HG03196 (cell line): ENCODE measurements at regions not wholly inside any gene's neighbourhood (a gene's known extent, or its start where the extent isn't known, plus 50 kb on each side); places are given as distances from the start of the nearest gene placed in this dataset.
"Not testable (repeated sequence)": the region's sequence is repeated elsewhere in the genome, so short reads cannot be mapped to it uniquely, and the experiment has no call there.

Experiments used
- ATAC-seq: cut with Tn5 transposase; IDR thresholded peaks from one replicate; pipeline ENCODE4 v1.9.1; 2021; ENCODE audit not compliant: unreplicated experiment

DNA sequence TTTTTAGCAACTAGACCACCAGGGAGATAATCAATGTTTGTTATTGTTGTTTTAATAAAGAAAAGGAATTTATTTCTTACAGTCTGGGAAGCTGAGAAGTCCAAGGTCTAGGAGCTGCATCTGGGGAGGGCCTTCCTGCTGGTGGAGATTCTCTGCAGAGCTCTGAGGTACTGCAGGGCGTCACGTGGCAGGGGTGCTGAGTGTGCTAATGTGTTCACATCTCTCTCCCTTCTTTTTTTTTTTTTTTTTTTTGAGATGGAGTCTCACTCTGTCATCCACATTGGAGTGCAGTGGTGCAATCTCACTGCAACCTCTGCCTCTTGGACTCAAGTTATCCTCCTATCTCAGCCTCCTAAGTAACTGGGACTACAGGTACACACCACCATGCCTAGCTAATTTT lies 150.9 kb upstream of the TRIM24 start:
- ATAC-seq, result no peak

DNA sequence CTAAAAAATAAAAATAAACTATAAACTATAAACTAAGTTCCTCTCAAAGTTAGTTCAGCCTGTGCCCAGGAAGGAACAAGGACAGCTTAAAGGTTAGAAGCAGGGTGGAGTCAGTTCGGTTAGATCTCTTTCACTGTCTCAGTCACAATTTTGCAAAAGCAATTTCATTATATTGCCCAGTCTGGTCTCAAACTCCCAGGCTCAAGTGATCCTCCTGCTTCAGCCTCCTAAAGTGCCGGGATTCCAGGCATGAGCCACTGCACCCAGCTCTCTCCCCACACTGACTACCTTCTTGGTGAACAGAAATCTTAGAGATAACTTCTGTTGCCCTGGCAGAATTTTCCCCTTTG lies 146.3 kb upstream of the TRIM24 start:
- no peak for ATAC-seq

DNA sequence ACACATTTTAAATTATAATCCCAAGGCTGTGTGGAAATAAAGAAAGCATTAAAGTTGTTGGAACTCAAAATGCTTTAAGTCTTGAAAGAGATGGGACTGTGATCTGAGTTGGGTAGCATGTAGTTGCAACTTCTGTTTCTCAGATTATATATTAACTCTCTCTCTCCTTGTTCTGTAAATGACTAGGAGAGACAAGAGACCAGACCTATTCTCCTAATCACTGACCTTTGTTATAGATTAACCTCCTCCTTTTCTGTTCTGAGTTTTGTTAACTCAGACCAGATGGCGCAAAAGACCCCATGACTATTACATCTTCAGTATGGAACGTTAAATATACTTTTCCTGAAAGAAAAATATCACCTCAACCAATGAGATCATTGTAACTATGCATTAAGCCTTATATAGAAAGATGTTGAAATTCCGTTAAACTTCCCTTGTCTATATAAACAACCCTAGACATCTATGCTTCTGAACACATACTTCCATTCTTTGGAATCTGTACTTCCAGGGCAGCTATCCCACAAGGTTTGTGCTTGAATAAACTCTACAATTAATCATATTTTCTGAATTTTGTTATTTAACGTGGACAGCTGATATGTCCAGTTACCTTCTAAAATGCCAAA lies 143.5 kb upstream of the TRIM24 start:
- ATAC-seq, result peak; percentile 99

DNA sequence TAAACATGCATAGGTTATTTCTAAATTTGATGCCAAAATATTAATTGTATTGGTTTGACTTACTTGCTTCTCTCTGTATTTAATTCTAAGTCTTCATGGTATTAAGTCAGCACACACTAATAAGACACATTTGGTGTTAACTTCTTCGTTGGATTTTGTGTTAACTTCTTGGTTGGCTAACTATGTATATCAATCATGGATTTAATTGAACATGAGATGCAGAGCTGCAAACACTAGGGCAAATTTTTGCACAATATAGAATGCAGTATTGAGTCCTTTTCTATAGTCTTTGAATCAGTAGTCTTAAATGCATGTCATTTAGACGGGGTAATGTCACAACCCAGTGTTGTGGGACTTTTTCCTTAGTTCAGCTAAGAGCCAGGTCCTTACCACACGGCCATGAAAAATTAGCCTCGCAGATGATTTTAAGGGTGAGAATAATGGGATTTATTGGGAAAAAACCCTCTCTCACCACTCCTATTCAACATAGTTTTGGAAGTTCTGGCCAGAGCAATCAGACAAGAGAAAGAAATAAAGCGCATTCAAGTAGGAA lies 142.9 kb upstream of the TRIM24 start:
- ATAC-seq, result no peak

DNA sequence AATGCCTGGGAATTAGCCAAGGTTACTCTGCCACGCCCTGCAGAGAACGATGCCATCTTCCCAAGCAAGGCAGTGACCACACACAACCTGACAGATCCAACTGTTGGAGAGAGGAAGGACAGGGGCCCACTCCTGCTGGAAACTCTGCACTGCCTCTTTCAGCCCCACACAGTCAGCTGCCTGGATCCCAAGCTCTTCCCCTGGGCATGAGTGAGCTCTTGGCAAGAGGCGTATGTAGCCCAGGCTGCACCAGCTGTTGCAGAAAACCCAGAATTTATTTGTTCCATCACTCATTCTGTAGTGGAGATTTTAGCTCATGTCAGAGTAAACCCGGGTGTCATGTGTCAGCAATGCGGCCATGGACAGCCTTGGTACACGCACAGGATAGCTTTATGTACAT lies 135.1 kb upstream of the TRIM24 start:
- no peak for ATAC-seq

DNA sequence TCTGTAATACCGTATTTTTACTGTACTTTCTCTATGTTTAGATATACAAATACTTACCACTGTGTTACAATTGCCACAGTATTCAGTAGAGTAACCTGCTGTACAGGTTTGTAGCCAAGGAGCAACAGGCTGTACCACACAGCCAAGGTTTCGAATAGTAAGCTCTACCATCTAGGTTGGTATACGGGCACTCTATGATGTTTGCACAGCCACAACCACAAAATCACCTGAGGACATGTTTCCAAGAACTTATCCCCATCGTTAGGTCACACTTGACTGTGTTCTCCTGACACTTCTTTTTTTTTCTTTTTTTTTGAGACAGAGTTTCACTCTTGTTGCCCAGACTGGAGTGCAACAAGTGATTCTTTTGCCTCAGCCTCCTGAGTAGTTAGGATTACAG lies 134.6 kb upstream of the TRIM24 start:
- ATAC-seq, result no peak

DNA sequence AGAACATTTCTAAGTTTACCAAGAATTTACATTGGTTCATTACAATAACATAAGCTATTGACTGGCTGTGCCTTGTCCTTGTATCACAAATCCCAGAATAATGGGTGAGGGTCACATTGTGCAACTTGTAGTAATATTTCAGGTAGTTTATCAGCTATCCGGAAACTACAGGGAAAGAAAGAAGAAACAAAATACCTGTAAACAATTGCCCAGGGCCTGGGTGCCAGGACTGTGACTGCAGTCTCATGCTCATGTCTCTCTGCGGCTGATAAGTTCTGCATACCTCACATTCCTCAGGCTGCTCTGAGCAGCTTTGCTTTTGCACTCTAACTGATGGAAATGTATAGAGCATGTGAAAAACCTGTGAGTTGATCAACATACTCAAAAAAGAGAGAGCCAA lies 131.8 kb upstream of the TRIM24 start:
- no peak for ATAC-seq

DNA sequence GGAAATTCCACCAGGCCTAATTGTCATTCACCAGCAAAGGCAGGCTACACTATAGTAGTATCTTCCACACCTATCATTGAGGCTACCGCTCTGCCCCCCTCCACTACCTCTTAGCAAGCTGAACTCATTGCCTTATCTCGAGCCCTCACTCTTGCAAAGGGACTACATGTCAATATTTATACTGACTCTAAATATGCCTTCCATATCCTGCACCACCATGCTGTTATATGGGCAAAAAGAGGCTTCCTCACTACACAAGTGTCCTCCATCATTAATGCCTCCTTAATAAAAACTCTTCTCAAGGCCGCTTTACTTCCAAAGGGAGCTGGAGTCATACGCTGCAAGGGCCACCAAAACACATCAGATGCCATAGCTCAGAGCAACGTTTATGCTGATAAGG lies 127.2 kb upstream of the TRIM24 start:
- ATAC-seq, result not testable (repeated sequence)

DNA sequence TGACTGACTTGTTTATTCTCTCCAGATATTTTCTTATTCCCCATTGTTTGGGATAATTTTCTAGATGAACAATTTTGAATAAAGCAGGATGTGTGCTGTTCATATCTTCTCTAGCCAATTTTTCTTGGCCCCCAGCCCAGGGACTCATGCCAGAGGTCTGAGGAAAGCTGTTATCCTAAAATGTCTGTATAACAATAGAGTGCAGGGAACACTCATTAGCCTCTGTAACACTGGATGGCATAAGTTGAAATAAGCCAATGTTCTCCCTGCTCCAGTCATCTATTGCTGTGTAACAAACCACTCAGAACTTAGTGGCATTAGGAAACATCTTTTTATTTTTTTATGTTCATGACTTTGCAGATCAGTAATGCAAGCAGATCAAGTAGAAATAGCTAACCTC lies 121.7 kb upstream of the TRIM24 start:
- no peak for ATAC-seq

DNA sequence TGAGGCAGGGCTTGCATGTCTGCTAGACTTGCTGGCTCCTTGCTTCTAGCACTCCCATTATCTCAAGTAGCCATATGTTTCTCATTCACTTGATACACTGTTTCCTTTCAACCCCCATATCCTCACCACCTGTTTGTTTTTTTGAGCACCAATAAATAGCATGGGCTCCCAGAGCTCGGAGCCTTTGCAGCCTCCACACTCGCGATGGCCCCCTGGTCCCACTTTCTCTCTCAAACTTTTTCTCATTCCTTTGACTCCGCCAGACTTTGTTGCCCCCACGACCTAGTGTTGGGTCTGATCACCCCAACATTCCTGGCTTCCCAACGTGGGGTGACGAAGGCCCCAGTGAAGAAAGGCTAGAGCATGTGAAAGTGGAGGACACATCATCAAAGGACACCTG lies 120.8 kb upstream of the TRIM24 start:
- ATAC-seq, result not testable (repeated sequence)

DNA sequence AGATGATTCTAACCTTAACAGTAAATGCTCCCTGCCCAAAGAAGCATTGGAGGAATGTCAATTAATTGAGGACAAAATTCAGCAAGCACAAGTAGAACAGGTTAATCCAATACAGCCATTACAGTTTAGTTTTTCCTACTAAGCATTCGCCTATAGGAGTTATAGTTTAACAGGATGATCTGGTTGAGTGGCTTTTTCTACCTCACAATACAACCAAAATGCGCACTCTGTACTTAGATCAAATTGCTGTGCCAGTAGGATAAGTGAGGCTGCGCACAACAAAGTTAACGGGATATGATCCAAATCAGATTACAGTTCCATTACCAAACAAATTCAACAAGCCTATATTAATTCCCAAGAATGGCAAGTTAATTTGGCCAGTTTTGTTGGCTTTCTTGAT lies 117.1 kb upstream of the TRIM24 start:
- ATAC-seq, result no peak

DNA sequence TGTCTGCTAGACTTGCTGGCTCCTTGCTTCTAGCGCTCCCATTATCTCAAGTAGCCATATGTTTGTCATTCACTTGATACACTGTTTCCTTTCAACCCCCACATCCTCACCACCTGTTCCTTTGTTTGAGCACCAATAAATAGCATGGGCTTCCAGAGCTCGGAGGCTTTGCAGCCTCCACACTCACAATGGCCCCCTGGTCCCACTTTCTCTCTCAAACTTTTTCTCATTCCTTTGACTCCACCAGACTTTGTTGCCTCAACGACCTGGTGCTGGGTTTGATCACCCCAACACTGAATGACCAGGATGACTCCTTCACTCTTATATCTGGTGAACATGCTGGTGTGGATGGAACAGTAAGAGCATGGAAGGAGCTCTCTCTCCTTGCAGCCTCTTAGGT lies 114.5 kb upstream of the TRIM24 start:
- ATAC-seq, result no peak

DNA sequence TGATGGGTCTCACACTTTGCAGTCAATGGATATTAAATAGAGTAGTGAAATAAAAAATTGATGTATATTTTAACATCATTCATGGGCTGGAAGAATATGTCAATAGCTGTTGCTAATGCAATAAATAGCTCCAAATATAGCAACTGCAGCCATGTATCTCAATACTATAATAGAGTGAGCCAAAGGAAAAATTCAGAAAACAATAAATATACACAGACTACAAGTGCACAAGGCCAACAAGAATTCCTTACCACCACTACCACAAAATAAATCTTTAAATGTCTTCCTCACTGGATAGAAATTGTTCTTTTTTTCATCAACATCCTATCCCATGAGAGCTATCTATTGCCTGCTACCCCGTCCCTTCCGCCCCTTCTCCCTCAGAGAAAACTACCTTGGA lies 113.1 kb upstream of the TRIM24 start:
- ATAC-seq, result no peak

DNA sequence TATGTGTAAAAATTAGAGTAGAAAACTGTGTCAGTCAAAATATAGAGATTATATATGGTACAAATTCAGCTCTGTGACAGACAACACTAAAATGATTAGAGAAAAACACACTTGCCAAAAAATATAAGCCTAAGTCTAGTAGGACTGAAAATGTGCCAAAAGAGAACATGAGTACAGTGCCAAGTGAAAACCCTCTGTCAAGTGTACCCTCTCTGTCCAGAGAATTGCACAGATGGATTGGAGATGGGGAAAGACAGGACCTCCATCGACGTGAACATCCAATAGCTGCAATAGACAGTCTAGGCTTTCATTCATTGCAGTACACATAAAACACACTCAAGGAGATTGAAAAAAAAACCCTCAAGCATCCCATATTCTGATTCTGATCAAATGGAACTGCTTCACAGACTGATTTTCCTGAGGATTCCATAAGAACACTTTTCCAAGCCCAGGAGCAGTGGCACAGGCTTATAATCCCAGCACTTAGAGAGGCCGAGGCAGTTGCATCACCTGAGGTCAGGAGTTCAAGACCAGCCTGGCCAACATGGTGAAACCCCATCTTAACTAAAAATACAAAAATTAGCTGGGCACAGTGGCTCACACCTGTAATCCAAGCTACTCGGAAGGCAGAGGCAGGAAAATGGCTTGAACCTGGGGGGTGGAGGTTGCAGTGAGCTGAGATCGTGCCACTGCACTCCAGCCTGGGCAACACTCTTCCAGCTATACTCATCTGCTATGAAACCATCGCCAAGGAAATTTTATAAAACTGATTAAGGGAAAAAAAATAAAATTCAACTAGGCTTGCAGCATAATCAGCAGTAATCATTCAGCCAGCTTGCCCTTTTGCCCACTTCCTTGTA lies 110.0 kb upstream of the TRIM24 start:
- no peak for ATAC-seq

DNA sequence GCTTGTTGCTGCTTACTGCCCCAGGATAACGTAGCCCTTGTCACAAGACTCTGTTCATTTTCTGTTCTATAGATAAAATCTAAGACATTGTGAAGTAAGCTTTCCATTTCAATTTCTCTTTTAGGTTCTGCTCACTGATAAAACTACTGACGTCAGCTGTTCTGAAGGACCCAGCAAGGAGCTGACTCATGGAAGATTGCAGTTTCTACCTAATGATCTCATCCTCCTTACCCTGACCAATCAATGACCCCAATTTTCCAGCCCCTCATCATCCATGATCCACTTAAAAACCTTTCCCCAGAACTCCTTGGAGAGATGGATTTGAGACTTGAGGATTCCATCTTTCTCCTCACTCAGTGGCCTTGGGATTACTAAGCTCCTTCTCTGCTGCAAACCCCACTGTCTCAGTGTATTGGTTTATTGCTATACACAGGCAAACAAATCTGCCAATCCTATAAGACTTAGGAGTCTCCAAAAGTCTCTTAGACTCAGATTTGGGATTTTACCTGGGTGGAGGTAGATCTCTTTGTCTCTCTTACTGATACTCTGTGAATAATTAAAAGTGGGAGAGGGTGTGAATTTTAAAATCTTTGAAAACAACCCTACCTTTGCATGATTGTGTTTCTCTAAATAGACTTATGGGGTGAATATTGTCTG lies 109.2 kb upstream of the TRIM24 start:
- ATAC-seq, result no peak

DNA sequence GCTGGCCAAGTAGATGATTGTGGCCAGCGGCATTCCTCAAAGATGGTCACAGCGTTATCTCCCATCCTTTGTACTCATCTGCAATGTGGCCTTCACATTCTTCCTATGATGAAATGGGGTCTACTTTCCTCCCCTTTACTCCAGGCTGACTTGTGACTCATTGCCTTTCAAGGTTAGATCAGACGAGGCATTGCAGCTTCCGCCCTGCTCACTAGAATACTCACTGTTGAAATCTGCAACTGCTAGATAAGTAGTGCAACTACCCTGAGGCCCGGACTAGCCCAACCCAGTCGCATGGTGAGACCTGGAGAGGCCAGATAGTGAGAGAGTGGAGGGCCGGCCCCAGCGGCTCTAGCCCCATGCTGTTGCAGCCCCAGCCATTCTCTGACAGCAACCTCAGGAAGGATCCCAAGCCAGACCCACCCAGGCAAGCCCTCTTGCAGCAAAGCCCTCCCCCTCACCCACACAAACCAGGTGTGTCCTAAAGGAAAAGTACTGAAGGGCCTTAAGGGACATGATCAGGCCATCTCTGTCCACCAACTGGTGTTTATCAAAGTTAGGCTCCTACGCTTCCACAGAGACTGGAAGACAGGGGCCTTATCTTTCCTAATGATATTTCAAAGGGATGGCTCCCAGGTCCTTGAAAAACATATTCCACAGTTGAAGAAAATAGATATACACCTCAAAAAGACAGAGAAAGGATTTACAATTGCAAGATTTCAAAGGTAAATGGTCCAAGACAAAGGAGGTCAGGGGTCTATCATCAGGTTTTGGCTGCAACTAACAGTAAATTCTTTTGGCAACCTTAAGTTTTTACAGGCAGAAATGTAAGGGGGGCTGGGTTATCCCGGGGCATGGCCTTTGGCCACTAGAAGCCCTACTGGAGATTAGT lies 107.2 kb upstream of the TRIM24 start:
- ATAC-seq, result no peak

DNA sequence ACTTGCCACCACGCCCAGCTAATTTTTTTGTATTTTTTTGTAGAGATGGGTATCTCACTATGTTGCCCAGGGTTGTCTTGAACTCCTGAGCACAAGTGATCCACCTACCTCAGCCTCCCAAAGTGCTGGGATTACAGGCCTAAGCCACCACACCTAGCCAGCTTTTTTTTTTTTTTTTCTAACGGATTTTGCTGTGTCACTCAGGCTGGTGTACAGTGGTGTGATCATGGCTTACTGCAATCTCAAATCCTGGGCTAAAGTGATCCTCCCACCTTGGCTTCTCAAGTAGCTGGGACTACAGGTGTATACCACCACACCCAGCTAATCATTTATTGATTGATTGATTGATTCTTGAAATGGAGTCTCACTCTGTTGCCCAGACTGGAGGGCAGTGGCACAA lies 106.0 kb upstream of the TRIM24 start:
- no peak for ATAC-seq

DNA sequence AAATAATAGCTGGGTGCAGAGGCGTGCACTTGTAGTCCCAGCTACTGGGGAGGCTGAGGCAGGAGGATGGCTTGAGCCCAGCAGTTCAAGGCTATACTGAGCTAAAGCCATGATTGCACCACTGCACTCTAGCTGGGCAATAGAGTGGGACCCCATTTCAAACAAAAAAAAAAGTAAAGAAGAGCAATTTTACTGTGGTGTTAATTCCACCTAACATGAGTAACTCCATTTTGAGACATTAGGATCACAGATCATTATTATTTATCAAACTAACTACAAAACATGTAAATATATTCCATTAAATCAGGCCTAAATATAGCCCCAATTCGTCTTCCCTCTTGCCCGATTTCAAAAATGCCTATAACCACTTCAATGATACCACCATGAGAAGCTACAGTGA lies 104.8 kb upstream of the TRIM24 start:
- ATAC-seq, result no peak

DNA sequence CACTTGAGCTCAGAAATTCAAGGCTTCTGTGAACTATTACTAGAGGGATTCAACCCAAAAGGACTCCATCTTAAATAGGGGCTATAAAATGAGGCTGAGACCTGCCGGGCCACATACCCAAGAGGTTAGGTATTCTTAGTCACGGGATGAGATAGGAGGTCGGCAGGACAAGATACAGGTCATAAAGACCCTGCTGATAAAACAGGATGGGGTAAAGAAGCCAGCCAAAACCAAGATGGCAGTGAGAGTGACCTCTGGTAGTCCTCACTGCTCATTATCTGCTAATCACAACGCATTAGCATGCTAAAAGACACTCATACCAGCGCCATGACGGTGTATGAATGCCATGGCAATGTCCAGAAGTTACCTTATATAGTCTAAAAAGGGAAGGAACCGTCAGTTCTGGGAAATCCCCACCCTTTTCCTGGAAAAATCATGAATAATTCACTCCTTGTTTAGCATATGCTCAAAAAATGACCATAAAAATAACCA lies 101.2 kb upstream of the TRIM24 start:
- no peak for ATAC-seq

DNA sequence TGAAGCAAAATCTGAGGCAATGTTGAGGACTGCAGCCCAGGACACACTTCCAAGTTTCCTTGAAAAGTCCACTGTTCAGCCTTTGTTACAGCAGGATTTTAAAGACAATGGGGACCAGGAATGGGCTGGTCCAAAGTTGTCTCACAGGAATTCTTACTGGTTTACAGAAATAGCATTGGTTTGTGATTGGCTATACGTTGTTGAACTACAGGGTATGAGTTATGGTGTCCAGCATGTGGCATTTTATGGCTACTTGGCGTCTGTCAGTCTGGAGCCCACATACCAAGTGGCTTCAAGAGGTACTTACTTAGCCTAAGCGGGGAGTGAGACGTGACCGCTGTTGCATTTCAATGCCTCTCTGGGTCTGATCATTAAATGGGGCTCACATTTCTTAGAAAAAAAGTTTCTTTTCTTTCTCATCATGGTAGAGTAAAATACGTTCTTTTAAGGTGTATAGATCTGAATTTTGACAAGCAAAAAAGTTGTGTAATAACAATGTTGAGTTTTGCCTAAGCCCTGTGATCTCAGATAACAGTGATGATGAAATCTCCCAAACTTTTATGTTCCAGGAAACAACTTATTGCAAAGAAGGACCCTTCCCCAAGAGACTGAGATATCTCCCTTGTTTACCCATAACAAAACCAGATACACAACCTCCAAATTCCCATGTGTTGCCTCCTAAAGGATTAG lies 100.0 kb upstream of the TRIM24 start:
- ATAC-seq, result no peak
